ENCODE measurements at regions not wholly inside any gene's neighbourhood (a gene's known extent, or its start where the extent isn't known, plus 50 kb on each side); places are given as distances from the start of the nearest gene placed in this dataset.

DNA sequence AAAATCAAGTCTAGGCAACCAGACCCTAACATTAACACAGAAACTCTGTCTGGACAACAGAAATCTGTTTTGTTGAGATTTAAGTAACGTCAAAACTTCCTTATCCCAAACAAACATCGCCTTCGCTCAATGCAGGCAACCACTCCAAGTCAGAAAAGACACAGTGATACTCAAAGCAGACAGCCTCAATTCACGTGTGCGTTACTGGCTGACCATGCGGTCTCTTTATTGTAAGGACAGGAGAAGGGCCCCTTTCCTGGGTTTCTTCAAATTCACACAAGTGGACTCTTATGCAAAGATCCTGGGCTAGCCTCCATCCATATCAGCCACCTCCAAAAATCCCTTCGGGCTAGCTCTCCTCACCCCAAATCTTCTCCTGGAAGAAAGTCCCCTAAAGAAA is 467.7 kb downstream of the SOX9 start:
- no peak for DNase-seq (ENCODE audit: extremely low read depth, low read depth, low spot score)

- DNase-seq (ENCODE audit: extremely low read depth, low read depth, low spot score), result no peak
Measured at GRCh38 chr17:72588961-72589360, 468.1 kb downstream of the SOX9 start.

DNA sequence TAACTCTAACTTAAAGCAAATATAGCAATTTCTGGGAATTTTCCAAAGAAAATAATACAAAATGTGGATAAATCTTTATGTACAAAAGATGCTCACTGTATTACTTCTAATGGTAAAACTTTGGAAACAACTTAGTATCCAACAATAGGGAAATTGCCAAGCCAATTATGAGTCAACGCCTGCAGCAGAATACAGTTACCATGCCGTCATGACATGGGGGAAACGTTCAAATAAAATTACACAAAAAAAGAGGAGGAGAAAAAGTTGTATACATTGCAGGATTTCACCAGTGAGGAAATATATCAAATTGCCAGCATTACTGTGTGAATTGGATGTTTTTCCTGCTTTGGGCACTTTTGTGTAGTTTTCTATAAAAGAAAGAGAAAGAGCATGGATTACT is 469.6 kb downstream of the SOX9 start:
- DNase-seq (ENCODE audit: extremely low read depth, low read depth, low spot score), result no peak

DNA sequence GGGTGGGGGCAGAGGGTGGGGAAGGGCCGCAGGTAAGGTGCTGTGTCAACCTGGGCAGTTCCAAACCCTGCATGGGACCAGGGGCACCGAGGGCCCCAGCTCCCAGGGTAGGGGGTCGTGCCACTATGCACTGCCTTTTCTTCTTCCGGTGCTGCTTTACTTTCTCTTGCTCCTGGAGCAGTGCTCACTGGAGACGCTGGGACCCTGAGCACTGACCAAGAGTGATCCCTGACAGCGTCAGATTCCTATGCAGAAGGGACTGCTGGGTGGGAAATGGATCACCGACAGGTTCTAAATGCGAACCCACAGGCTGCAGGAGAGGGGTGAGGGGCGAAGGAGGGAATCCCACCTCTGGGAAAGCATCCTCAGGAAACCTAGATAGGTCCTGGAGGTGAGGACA is 470.1 kb downstream of the SOX9 start:
- DNase-seq (ENCODE audit: extremely low read depth, low read depth, low spot score), result no peak

- no peak for DNase-seq (ENCODE audit: extremely low read depth, low read depth, low spot score)
Measured at GRCh38 chr17:72591289-72592241, 470.7 kb downstream of the SOX9 start.

DNA sequence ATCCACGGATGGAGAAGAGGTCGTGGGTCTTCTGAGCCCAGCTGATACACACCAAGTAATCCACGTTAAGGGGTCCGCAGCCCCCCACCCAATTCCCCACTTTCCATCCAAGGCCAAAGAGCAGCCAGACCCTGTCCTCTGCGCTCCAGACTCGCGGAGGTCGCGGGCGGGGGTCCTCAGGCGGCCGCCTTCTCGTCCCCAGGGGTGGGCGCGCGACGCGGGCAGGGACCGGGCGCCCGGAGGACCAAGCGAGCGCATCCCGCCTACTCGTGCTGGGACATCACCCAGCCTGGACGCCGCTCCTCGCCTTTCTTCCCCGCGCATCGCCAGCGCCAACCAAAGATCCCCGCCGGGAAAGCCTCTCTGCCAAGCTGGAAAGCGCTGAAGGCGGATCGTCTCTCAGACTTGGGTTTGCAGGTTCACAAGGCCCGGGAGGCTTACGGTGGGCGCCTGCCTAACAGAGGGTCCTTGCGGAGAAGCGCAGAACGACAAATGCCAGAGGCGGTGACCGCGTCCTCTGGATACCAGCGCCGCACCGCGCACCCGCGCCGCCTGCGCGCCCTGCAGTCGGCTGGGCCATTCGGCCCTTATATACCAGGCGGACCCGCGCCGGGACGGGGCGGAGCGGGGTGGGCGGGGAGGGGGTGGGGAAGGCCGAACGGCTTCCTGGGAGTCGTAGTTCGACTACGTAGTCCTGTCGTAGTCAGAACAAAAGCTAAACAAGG is 471.6 kb downstream of the SOX9 start:
- no peak for DNase-seq (ENCODE audit: extremely low read depth, low read depth, low spot score)

DNA sequence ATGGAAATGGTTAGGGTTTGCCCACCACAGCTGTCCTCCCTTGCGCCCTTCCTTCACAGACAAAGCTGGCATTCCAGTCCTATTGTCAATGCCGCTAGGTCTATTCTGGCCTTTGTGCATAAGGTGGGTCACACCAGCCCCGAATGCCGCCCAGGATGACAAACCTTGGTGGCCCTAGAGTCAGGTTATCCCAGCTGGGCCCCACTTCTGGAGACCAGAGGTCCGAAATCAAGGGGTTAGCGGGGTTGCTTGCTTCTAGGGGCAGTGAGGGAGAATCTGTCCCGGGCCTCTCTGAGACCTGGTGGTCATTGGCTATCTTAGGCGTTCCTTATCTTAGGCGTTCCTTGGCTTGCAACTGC is 472.1 kb downstream of the SOX9 start:
- no peak for DNase-seq (ENCODE audit: extremely low read depth, low read depth, low spot score)

DNA sequence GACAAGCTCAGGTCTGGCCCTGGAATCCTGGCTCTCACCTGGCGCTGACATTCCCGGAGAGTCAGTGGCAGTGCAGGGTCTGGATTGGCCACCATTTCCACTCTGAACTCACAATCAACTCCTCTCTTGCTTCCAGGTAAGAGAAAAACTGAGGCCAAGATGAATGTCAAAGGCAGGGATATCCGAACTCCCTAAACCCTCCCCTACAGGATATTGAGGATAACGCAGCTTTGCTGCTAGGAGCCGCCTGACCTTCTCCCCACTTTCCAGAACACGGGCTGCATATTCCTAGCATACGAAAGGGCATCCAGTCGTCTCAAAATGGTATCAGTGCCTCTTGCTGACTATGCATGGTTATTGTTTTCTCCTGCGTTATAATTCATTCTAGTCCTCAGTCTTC is 473.4 kb downstream of the SOX9 start:
- DNase-seq (ENCODE audit: extremely low read depth, low read depth, low spot score), result no peak
